ENCODE measurements at regions not wholly inside any gene's neighbourhood (a gene's known extent, or its start where the extent isn't known, plus 50 kb on each side); places are given as distances from the start of the nearest gene placed in this dataset.

DNA sequence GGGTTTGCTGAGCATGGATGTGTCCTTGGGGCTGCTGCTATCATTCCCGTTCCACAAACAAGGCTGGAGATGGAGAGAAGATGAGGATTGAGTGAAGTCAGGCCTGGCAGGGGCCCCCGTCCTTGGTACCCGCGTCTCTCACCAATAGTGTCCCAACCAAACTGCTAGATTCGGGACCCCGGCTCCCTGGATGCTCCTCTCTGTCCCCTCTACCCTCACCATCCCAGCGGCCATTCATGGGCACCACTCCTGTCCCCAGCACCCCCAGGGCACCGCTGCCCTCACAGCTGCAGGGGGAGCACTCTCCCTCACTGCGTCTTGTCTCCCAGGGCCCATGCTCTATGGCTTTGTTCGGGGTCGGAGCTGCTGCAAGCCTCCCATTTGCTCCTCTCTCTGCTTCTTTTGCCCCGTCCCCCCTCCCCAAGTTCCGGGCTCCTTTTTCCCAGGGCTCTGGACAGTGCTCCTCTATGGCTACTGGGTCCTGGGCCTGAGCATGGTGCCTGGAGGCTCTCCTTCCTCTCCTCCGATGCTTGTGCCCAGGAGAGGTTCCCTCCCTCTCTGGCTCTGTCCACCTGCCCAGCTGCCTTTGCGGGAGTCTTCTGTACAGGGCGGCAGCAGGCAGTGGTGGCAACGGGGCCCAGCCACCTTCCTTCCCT, 219.5 kb downstream of the TEX29 start:
- H3K4me3 Mint-ChIP-seq: no peak overlapping the region
- no peaks in the 10 kb centered on the region for H3K27me3 ChIP-seq (ENCODE audit: insufficient read depth, low read length)
- H3K9me3 Mint-ChIP-seq: no peaks in the 10 kb centered on the region; a peak in 1 of 5 replicates
- no peaks in the 10 kb centered on the region for H3K9me3 ChIP-seq (ENCODE audit: control insufficient read depth, low read depth, low read length)
- peaks cover 3% of the 10 kb centered on the region for H3K23me2 ChIP-seq (ENCODE audit: insufficient read length, low read depth, low read length, poor library complexity, severe bottlenecking)
- H3K14ac ChIP-seq (ENCODE audit: insufficient read depth, low read length): no peak overlapping the region
- no peaks in the 10 kb centered on the region for H3K79me1 ChIP-seq (ENCODE audit: insufficient read depth, low read depth, low read length, poor library complexity, severe bottlenecking)
- no peaks in the 10 kb centered on the region for H3K36me3 Mint-ChIP-seq (ENCODE audit: insufficient read depth in 1 of 3, low read depth in 3 of 3)
- H2BK120ac ChIP-seq (ENCODE audit: low read depth, low read length, poor library complexity, severe bottlenecking): no peak overlapping the region
- peak; percentile 44; the same call in 2 of the 3 replicates for TF ChIP-seq CTCF (conservative IDR thresholded peaks at IDR 0.05)
- no peak overlapping the region for H4K8ac ChIP-seq (replicated peaks; ENCODE audit: insufficient read length, low read depth, low read length)
- H2BK12ac ChIP-seq (ENCODE audit: insufficient read length, low read depth, low read length): no peak overlapping the region
- no peak overlapping the region for H3K4me2 ChIP-seq (ENCODE audit: insufficient read depth, insufficient read length, low read length)
- H2BK5ac ChIP-seq (ENCODE audit: insufficient read length, low read length): no peak overlapping the region
- H3K23ac ChIP-seq (ENCODE audit: insufficient read length, low read depth, low read length): no peak overlapping the region
- H3T11ph ChIP-seq (ENCODE audit: low read length): no peak overlapping the region
- no peak overlapping the region for H2AK5ac ChIP-seq (ENCODE audit: insufficient read length, low read length)
- no peak for DNase-seq
- no peak overlapping the region for H2AFZ ChIP-seq (ENCODE audit: low read length)
- no peak overlapping the region for H3K9ac ChIP-seq (ENCODE audit: extremely low read depth, insufficient read length, low read length)
- H2BK15ac ChIP-seq (ENCODE audit: low read depth, low read length): no peak overlapping the region
- no peak overlapping the region for H3K18ac ChIP-seq (ENCODE audit: insufficient read length, low read depth, low read length)
- no peak overlapping the region for H3K56ac ChIP-seq (ENCODE audit: insufficient read length, low read depth, low read length)
- H4K5ac ChIP-seq (ENCODE audit: insufficient read length, low read depth, low read length): no peak overlapping the region
- H4K91ac ChIP-seq (ENCODE audit: insufficient read length, low read depth, low read length): no peak overlapping the region
- no peak overlapping the region for H3K4ac ChIP-seq (ENCODE audit: low read depth, low read length)
- no peak overlapping the region for H2BK20ac ChIP-seq (ENCODE audit: low read depth, low read length, poor library complexity, severe bottlenecking)
- no peak overlapping the region for H3K27ac ChIP-seq (ENCODE audit: insufficient read length, low read depth, low read length)
- peak overlapping the region in 1 of 3 experiments; percentile 64; a peak in 1 of 7 replicates for H3K27ac Mint-ChIP-seq
- peaks cover 45% of the 10 kb centered on the region for H3K27me3 Mint-ChIP-seq (ENCODE audit: low read depth)
- no peaks in the 10 kb centered on the region for H3K79me2 ChIP-seq (ENCODE audit: insufficient read depth, low read length)
- H3K4me1 ChIP-seq (ENCODE audit: insufficient read depth, low read length): peaks cover 5% of the 10 kb centered on the region; the same call in 1 of the 2 replicates
- H3K4me1 Mint-ChIP-seq: peaks cover 30 to 46% of the 10 kb centered on the region in 2 experiments
- no CpG with 5 or more reads among the region's 17 CpGs for WGBS (ENCODE audit: extremely low coverage, insufficient read length, low lambda C conversion rate)
- no peaks in the 10 kb centered on the region for H4K20me1 ChIP-seq (ENCODE audit: control insufficient read depth, insufficient read depth, insufficient read length)
